Ishikawa (cell line): ENCODE measurements at regions not wholly inside any gene's neighbourhood (a gene's known extent, or its start where the extent isn't known, plus 50 kb on each side); places are given as distances from the start of the nearest gene placed in this dataset.

Source experiments
- CEBPB ChIP-seq: IDR thresholded peaks from 2 replicates; pipeline ENCODE4 v1.6.1; 2012
- CREB1 ChIP-seq: IDR thresholded peaks from 2 replicates; pipeline ENCODE4 v1.6.1; 2012; ENCODE audit warnings: low read depth
- EGR1 ChIP-seq: IDR thresholded peaks from 2 replicates; pipeline ENCODE4 v1.6.1; 2012
- EP300 ChIP-seq: IDR thresholded peaks from 2 replicates; pipeline ENCODE4 v1.6.1; 2012; ENCODE audit warnings: borderline replicate concordance
- FOXM1 ChIP-seq: IDR thresholded peaks from 2 replicates; pipeline ENCODE4 v1.6.1; 2012; ENCODE audit warnings: low read depth, borderline replicate concordance
- NFIC ChIP-seq: IDR thresholded peaks from 2 replicates; pipeline ENCODE4 v1.6.1; 2012
- RAD21 ChIP-seq: IDR thresholded peaks from 2 replicates; pipeline ENCODE4 v1.6.1; 2012; ENCODE audit warnings: low read depth
- TAF1 ChIP-seq: IDR thresholded peaks from 2 replicates; pipeline ENCODE4 v1.6.1; 2012; ENCODE audit warnings: low read depth, mild to moderate bottlenecking
- TCF12 ChIP-seq: IDR thresholded peaks from 2 replicates; pipeline ENCODE4 v1.6.1; 2012; ENCODE audit warnings: low read depth
- TEAD4 ChIP-seq: IDR thresholded peaks from 2 replicates; pipeline ENCODE4 v1.6.1; 2012
- ZBTB7A ChIP-seq: IDR thresholded peaks from 2 replicates; pipeline ENCODE4 v1.6.1; 2012; ENCODE audit warnings: low read depth
- TF ChIP-seq, protein P1 (sequence below): IDR thresholded peaks from 2 replicates; pipeline ENCODE4 v1.6.1; 2012; ENCODE audit warnings: low read depth, mild to moderate bottlenecking
- TF ChIP-seq, protein P2 (sequence below): IDR thresholded peaks from 2 replicates; pipeline ENCODE4 v1.6.1; 2012

DNA sequence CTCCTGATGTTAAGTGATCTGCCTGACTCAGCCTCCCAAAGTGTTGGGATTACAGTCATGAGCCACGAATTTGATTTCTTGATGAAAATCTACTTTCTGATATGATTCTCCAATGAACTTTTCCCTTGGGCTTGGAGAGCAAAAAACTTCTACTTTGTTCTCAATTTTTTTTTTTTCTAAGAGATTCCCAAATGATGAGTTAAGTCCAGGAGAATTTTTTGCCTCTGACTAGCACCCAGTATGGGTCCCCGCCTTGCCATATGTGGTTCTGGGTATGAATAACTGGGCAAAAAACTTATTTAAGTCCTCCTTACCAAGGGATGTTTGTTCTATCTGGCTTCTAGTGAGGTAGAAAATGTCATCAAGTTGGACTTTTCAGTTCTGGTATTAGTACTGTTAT lies 147.9 kb upstream of the LYZL1 start:
- TF ChIP-seq RAD21 (no peak), FOXM1 (no peak), EP300 (no peak), TCF12 (no peak), TAF1 (no peak), NFIC (no peak), EGR1 (no peak), CEBPB (no peak), CREB1 (no peak), TEAD4 (no peak), ZBTB7A (no peak)
- TF ChIP-seq, protein P1, sequence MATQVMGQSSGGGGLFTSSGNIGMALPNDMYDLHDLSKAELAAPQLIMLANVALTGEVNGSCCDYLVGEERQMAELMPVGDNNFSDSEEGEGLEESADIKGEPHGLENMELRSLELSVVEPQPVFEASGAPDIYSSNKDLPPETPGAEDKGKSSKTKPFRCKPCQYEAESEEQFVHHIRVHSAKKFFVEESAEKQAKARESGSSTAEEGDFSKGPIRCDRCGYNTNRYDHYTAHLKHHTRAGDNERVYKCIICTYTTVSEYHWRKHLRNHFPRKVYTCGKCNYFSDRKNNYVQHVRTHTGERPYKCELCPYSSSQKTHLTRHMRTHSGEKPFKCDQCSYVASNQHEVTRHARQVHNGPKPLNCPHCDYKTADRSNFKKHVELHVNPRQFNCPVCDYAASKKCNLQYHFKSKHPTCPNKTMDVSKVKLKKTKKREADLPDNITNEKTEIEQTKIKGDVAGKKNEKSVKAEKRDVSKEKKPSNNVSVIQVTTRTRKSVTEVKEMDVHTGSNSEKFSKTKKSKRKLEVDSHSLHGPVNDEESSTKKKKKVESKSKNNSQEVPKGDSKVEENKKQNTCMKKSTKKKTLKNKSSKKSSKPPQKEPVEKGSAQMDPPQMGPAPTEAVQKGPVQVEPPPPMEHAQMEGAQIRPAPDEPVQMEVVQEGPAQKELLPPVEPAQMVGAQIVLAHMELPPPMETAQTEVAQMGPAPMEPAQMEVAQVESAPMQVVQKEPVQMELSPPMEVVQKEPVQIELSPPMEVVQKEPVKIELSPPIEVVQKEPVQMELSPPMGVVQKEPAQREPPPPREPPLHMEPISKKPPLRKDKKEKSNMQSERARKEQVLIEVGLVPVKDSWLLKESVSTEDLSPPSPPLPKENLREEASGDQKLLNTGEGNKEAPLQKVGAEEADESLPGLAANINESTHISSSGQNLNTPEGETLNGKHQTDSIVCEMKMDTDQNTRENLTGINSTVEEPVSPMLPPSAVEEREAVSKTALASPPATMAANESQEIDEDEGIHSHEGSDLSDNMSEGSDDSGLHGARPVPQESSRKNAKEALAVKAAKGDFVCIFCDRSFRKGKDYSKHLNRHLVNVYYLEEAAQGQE = no peak
- TF ChIP-seq, protein P2, sequence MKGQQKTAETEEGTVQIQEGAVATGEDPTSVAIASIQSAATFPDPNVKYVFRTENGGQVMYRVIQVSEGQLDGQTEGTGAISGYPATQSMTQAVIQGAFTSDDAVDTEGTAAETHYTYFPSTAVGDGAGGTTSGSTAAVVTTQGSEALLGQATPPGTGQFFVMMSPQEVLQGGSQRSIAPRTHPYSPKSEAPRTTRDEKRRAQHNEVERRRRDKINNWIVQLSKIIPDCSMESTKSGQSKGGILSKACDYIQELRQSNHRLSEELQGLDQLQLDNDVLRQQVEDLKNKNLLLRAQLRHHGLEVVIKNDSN = no peak
